Fibroblast of skin of left biceps (primary cell): ENCODE measurements at regions not wholly inside any gene's neighbourhood (a gene's known extent, or its start where the extent isn't known, plus 50 kb on each side); places are given as distances from the start of the nearest gene placed in this dataset.

Experiments used
- DNase-seq, 2 experiments: peaks; one replicate each; pipeline ENCODE4 v3.0.0-alpha.2; 2013; ENCODE audit warnings: low read depth in 2 of 2

DNA sequence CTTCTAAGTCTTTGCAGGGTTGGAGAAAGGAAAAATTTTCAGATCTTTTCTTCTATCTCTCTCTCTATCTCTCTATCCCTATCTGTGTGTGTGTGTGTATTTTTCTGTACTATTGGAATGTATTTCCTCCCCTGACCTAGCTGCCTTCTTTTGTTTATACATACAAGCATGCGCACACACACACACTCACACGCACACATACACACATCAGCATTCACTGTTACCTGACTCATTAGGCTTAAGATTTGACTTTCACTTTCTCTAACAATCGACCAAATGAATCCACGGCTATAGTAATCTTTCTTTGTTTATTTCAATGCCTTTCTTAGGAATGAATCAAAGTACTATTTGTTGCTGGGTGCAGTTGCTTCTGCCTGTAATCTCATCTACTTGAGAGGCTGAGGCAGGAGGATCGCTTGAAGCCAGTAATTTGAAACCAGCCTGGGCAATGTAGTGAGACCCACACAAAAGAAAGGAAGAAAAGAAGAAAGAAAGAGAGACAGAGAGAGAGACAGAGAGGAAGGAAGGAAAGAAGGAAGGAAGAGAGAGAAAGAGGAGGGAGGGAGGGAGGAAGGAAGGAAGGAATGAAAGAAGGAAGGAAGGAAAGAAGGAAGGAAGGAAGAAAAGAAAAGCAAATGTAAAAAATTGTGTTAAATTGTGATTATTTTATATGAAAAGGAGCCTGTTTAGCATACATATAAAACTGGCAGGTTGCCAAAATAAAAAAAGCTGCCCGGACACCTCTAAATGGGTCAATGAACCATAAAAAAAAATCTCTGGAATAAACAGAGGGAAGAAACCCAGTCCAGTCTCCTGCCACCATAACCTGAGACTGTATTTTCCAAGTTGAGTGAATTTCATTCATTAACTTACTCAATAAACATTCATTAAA, 206.8 kb downstream of the ZNF326 start:
- DNase-seq, result no peak

DNA sequence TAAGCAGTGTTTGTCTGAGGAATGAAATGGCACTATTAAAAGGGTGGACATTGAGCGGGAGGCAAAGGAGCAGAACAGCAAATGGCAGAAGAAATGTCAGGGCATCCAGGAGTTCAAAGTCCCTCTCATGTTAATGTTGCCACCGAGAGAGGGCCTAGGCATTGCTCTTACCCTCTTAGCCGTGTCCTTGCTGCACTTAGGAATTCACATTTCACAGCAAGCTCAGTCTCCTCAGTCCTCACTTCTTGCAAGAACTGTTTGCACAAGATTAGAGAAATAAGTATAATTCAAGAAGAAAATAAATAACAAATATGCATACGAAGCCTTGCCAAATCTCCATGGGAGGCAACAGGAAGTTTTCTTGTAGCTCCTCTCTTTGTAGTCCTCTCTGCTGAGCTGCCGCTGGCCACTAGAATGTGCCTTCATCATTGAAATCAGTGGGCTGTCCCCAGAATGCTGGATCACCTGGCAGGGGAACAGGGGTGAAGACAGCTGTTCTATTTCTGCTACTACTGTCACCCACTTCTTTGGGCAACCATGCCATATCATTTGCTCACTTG, 205.8 kb downstream of the ZNF326 start:
- DNase-seq, result no peak

DNA sequence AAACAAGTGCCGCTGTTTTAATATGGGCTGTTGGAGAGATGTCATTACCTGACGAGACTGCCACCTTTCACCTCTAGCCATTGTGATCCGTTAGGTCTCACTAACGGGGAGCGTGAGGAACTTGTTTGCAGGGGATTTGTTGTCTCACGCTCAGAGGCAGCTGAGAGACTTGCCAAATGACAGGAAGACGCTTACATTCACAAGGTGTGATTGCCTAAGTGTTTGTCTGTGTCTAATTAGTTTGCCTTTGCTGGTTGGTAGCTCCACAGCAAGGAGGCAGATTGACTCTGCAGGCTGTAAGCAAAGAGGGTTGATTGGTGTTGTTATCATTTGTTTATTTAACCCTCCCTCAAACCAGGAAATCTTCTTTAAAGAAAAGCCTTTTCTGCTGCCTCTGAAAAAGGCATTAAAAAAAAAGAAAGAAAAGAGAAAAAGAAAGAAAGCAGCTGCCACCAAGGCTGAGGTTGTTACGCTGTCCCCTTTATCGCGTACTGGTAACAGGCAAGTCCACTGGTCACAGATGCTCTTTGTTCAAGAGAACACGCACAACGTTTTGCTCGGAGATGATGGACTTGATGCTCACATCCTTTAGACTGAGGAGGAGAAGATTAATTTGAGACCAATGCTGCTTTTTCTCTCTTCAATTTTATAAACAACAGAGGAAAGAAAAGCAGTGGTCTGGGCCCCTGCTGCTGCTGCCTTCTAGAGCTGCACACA, 203.9 kb downstream of the ZNF326 start:
- no peak for DNase-seq

DNA sequence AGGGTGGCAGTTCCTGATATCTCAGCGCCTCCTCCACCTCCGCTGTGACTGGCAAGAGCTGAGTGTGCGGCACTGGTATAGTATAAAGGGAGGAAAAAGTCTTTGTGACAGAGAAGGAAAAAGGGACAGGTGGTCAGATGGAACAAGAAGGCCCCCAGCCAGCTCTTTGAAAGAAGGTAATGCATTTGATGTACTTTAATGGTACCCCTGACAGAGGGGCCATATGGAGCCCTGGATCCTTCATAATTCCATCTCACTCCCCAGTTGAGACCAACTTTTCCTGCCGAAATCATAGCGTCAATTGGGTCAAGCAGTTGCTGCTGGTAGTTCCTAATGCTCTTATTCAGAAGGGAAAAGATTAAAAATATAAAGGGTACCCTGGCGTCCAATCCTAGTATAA, 198.2 kb downstream of the ZNF326 start:
- no peak for DNase-seq

DNA sequence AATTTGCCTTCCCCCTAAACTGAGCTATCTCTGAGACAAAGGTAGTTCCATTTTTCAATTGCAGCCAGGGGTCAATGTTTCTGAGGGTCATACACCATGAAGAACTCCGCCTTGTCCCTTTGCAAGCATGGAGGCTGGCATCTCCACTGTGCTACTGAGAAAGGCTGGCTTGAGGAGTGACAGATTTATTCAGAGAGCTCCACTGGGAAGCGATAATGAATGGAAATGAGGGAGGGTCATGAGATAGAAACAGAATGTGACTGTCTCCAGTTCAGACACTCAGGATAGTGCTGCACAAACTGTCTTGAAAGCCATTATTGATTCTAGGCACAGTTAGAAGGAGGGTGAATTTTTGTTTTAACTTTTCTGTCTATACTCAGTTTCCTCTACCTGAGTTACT, 197.5 kb downstream of the ZNF326 start:
- DNase-seq, result no peak

DNA sequence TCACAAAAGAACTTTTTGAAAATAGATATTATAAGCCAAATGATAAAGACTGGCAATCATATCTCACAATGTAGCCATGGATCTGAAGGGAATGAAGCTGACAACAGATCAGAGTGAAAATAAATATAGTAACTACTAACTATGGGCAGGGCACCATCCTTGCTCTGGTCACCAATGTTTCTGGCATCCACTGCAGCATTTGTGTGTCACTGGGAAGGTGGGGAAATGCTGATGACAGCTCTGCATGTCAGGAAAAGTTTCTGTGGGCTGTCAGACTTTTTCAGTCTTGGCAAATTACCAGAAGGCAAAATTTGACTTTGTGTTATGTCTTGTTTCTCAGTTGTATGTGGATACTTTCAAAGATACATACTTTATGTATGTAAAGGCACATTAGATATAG, 195.6 kb downstream of the ZNF326 start:
- DNase-seq, result no peak

DNA sequence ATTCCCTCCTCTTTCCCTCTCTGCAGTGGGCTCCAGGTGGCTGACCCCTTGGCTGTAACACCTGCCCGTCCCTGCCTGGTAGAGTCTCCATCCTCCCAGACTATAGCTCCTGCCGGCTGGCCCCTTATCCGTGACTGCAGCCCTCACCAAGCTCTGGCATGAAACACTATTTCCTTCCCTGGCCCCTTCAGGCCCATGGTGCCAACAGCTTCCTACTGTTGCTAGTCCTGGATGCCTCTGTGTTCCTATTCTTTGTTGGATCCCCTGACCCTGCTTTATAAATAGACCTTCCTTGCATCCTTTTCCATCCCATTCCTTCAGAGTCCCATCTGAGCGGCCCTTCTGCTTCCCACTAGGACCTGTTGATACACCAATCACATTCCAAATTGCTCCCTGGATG, 195.0 kb downstream of the ZNF326 start:
- no peak for DNase-seq

DNA sequence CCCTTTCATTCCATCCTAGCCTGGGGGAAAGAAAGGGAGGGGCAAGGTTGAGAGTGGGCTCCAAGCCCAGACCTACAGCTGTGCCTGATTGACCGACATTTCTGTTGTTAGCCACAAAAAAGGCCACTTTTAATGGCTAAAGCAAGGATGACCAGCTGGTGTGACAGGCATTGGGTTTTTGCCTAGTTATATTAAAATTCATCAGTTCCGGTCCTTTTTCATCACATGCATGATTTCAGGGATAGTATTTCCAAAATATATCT, 192.3 kb downstream of the ZNF326 start:
- no peak for DNase-seq

DNA sequence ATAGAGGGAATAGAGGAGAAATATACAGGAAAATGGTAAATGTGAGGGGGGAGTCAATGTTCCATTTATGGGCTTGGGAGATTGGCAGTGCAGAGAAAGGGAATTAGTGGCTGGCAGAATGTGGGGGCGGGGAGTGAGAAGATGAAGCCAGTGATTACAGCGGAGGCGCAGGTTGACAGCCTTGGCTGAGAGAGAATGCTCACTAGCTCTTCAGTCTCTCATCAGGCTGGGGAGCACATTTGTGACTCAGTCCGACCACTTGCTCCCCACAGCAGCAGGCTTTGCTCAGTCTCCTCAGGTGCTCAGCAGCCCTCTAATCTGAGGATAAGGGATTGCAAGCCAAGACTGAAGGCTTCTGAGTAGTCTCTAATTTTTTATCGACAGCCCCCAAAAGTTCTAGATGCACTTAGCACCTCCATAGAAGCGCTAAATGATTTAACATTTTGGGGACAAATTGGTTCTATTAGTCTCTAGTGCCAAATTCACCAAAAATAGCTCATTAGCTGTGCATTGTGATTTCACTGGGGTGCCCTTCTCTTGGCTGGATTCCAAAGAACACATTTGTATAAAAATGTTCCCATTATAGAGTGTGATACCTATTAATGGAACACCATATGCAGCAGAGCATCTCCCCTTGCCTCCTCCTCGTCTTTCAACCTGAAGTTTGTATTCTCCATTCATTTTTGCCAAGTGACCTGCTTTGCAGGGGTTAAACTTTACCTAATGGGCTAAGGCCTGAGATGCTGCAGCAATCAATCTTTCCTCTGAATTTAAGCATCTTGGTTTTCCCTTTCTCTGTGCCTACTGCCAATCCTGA, 191.8 kb downstream of the ZNF326 start:
- no peak for DNase-seq

DNA sequence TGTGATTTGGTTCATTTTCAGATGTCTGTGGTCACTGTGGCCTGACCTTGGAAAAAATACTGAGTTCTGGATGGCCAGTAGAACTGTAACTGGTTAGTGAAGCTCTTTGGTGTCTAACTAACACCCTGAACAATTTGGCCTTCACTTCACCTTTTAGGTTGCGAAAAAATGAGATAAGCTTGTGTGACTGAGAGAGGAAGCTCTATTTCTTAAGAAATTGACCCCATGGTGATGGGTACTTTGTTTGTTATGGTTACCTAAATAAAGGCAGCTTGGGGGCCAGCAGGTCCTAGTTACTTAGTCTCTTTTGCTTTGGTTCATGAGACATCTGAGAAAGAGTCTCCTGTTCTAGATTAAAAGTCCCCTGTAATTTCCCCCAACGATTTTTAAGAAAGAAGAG, 181.6 kb downstream of the ZNF326 start:
- no peak for DNase-seq

DNA sequence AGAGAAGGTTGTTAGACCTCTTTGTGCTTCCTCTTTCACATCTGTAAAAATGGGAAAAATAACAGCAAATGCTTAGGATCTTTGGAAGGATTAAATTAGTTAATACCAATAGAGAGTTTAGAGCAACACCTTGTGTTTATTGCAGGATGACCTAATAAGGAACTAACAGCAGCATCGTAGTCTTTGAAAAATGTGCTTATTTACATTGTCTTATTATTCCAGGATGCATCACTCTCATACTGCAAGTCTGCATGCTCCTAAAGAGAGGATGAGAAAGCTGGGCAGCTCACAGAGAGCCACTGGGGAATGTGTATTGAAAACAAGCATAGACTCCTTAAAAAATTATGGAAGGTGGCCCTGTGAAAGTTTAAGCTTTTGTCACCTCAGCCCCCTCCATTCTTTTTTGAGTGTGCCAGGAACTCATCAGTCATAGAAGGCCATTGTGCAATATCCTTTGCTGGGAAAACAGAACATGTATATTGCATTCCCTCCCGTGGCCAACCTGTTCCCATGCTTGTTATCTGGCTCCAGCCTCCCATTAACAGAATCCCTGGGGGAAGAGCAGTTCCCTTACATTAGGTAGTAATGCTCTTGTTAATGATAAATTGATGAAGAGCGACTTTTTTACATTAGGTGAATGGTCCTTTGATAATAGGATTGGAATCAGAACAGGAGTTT, 180.7 kb downstream of the ZNF326 start:
- DNase-seq, result no peak

DNA sequence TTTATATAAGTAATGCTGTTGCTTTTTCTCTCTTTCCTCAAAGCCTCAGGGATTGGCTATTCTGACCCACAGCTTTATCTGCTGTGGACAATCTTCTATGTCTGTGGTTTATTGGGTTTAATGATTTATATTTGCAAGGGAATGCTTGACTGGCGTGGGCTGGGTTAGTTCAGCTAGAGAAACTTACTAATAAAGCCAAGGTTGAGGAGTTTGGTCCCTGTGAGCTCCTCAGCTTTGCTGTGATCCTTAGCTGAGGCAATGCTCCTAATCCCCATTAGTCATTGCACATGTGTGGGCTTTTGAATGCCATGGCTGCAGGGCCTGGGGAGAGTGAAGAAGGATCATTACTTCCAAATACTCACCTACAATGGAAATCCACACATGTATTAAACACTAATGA, 179.3 kb downstream of the ZNF326 start:
- no peak for DNase-seq

DNA sequence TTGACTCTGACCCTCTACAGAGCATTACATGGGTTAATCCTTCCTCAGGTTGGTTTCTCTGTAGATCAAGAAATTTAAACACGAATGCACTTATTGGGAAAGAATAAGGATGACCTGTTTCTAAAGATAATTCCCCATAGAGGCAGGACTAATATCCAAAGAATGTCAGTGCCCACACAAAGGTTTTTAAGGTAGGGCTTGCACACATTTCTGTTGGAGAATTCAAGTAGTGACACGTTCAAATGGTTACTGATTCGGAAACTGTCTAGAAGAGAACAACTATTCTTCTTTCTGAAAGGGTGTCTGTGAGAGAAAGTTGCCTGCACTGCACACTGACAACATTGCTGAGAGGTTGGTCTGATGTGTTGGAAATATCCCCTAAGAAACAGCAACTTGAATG, 167.3 kb downstream of the ZNF326 start:
- DNase-seq, result no peak

DNA sequence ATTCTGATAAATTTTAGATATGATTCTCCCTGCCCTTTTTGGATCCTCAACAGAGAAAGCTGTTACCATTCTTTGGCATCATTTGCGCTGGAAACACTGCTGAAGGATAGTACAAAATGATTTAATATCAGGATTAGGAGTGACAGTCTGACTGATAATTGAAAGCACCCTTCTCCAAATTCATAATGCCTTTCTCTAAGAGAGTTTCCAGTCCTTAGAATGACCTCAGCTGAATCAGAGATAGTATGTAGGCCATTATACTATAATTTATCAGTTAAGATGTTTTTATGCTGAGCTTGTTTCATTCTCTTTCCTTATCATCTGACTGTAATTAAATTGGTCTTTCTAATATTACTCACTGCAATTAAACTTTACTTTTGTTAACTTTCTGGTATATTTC, 166.7 kb downstream of the ZNF326 start:
- DNase-seq, result no peak

DNA sequence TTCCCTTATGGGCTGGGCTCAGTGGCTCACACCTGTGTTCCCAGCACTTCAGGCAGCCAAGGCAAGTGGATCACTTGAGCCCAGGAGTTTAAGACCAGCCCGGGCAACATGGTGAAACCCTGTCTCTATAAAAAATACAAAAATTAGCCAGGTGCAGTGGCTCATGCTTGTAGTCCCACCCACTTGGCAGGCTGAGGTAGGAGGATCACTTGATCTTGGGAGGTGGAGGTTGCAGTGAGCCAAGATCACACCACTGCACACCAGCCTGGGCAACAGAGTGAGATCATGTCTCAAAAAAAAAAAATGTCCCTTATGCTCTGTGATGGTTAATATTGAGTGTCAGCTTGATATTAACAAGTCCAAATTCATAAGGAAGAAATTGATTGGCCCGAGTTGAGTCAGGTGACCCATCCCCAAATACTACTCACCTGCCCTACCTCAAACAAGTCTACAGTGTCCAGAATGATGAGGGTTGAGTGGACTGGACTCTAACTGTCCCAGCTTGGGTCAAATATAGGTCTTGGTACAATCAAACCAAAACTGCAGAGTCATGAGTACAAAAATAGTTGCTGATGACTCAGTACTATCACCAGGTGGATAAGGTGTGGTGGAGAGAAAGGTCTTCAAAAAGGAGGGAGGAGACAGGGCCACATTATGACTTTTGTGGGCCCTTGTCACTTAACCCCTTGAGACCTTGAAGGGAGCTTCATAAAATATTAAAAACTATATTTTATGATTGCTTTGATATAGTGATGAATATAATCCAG, 161.0 kb downstream of the ZNF326 start:
- no peak for DNase-seq

DNA sequence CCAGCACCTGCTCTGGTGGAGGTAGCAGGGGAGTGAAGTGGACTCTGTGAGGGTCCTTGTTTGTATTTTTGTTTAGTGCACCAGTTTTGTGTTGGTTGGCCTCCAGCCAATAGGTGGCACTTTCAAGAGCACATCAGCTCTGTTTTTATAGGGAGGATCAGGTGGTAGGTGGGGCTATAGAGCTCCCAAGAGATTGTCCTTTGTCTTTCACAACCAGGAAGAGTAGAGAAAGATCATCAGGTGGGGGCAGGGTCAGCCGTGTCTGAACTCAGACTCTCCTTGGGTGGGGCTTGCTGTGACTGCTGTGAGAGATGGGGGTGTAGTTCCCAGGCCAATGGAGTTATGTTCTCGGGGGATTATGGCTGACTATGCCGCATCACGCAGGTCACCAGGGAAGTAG, 159.8 kb downstream of the ZNF326 start:
- DNase-seq, result no peak

DNA sequence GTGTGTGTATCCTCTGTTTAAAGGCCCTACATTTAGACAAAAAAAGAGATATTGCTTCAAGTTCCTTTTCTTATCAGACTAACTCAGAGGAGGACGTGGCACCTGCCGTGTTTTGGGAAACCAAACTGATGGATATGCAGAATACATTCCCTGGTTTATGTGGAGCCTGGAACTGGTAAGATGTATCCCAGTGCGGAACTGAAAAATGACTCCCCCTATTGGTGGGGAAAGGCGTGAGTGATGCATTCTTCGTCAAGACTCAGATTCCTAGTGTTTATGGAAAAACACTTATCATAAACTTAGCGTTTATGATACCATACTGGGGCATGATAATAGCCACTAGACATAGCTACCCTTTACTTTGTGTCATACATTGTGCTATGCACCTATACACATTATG, 154.2 kb downstream of the ZNF326 start:
- no peak for DNase-seq

DNA sequence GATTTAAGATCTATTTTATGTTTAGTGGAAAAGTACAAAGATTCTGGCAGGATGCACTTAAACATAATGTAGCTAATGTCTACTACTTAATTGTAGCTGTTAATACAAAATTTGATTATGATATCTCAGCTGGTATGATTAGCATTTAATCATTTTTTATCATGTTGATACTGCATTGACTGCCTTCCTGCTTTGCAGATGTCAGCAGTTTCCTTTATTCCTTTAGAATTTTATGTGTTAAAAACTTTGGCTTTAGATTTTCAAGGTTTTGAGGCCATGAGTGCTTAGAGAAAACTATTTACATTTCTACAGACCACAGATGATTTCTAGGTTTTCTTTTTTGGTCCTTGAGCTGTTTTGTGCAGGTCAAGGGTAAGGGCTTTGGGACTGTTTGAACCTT, 152.2 kb downstream of the ZNF326 start:
- DNase-seq, result no peak

DNA sequence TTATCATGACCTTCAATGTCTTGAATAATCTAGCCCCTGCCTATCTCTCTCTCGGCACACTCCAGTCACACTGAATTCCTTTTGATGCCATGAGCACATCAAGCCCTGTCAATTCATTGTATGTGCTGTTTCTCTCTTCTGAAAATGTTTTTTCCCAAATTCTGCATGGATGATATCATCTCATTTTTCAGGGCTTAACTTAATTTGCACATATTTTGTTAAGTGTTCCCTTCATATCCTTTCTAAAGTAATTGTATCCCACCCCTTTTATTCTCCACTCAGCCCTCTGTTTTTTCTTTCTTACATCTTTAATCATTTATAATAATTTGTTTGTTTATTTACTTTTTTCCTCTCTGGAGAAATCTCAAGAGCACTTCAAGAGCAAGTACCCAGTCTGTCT, 149.9 kb downstream of the ZNF326 start:
- DNase-seq, result no peak

DNA sequence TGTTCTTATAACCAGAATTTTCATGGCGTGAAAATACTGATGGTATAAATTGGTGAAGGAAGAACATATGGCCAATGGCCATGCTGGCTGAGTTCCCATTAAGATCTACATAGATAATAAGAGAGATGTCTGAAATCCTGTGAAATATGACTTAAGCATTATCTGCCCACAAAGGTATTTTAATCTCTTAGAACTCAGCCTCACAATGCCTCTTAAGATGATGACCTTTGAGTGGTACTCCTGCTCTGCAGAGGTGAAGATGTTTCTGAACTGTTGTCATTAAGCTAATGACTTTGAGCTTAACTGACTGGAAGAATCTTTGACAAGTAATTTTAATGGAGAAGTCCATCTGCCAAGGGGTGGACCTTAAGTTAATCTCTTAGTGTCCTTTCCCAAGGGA, 148.7 kb downstream of the ZNF326 start:
- DNase-seq, result no peak

DNA sequence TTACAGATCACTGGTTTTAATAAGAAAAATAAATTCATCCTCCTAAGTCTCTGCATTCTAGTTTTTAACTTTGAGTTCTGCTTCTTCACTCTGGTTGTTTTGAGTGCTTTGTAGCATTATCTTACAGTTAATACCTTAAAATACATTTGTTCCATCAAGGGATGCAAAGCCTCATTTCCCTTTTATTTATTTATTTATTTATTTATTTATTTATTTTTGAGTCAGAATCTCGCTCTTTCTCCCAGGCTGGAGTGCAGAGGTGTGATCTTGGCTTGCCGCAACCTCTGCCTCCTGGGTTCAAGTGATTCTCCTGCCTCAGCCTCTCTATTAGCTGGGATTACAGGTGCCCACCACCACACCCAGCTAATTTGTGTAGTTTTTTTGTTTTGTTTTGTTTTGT, 147.8 kb downstream of the ZNF326 start:
- no peak for DNase-seq
